ENCODE measurements at regions not wholly inside any gene's neighbourhood (a gene's known extent, or its start where the extent isn't known, plus 50 kb on each side); places are given as distances from the start of the nearest gene placed in this dataset.

GRCh38 chr10:3468919-3469638, 296.5 kb upstream of the PITRM1 start:
- DNase-seq (ENCODE audit: low read depth): peak; percentile 81
- H3K4me3 ChIP-seq (ENCODE audit: low read depth, low read length): no peak overlapping the region
- TF ChIP-seq CTCF (IDR thresholded peaks at IDR 0.05; ENCODE audit: low read depth, low read length) (no peak), MAX (IDR thresholded peaks at IDR 0.05; ENCODE audit: low read depth, low read length) (no peak), POLR2A (IDR thresholded peaks at IDR 0.05; ENCODE audit: extremely low read depth, insufficient read length) (no peak), MYC (IDR thresholded peaks at IDR 0.05; ENCODE audit: low read depth, low read length) (no peak)

- peak overlapping the region; percentile 53 for H3K4me3 ChIP-seq (ENCODE audit: low read depth, low read length)
- TF ChIP-seq CTCF (IDR thresholded peaks at IDR 0.05; ENCODE audit: low read depth, low read length): peak; percentile 24
- no peak for TF ChIP-seq MYC (IDR thresholded peaks at IDR 0.05; ENCODE audit: low read depth, low read length)
- peak; percentile 75 for DNase-seq (ENCODE audit: low read depth)
Measured at GRCh38 chr10:3467052-3467951, 294.7 kb upstream of the PITRM1 start.

GRCh38 chr10:3465406-3465891, 292.9 kb upstream of the PITRM1 start:
- TF ChIP-seq CTCF (IDR thresholded peaks at IDR 0.05; ENCODE audit: low read depth, low read length): no peak
- no peak for TF ChIP-seq MAX (IDR thresholded peaks at IDR 0.05; ENCODE audit: low read depth, low read length)
- TF ChIP-seq POLR2A (IDR thresholded peaks at IDR 0.05; ENCODE audit: extremely low read depth, insufficient read length): no peak
- no peak for TF ChIP-seq MYC (IDR thresholded peaks at IDR 0.05; ENCODE audit: low read depth, low read length)
- H3K4me3 ChIP-seq (ENCODE audit: low read depth, low read length): no peak overlapping the region

GRCh38 chr10:3464760-3465405, 292.3 kb upstream of the PITRM1 start:
- DNase-seq (ENCODE audit: low read depth): peak; percentile 42
- no peak for TF ChIP-seq POLR2A (IDR thresholded peaks at IDR 0.05; ENCODE audit: extremely low read depth, insufficient read length)
- no peak for TF ChIP-seq MAX (IDR thresholded peaks at IDR 0.05; ENCODE audit: low read depth, low read length)
- TF ChIP-seq CTCF (IDR thresholded peaks at IDR 0.05; ENCODE audit: low read depth, low read length): no peak
- no peak for TF ChIP-seq MYC (IDR thresholded peaks at IDR 0.05; ENCODE audit: low read depth, low read length)
- no peak overlapping the region for H3K4me3 ChIP-seq (ENCODE audit: low read depth, low read length)

More at GRCh38 chr10:3465406-3465891, 292.9 kb upstream of the PITRM1 start:
- peak; percentile 56 for DNase-seq (ENCODE audit: low read depth)

- TF ChIP-seq CTCF (IDR thresholded peaks at IDR 0.05; ENCODE audit: low read depth, low read length): no peak
- no peak for TF ChIP-seq MYC (IDR thresholded peaks at IDR 0.05; ENCODE audit: low read depth, low read length)
- no peak for TF ChIP-seq MAX (IDR thresholded peaks at IDR 0.05; ENCODE audit: low read depth, low read length)
- no peak for TF ChIP-seq POLR2A (IDR thresholded peaks at IDR 0.05; ENCODE audit: extremely low read depth, insufficient read length)
Measured at GRCh38 chr10:3460420-3461128, 288.0 kb upstream of the PITRM1 start.

More at GRCh38 chr10:3460420-3461128, 288.0 kb upstream of the PITRM1 start:
- no peak for DNase-seq (ENCODE audit: low read depth)
- no peak overlapping the region for H3K4me3 ChIP-seq (ENCODE audit: low read depth, low read length)
